ENCODE measurements at regions not wholly inside any gene's neighbourhood (a gene's known extent, or its start where the extent isn't known, plus 50 kb on each side); places are given as distances from the start of the nearest gene placed in this dataset.
A peak's percentile ranks its signal among the peaks of the same experiment; 100 is the strongest.

GRCh38 chr2:219995399-219995798, 368.0 kb downstream of the SLC4A3 start:
- TF ChIP-seq CTCF (IDR thresholded peaks at IDR 0.05) (no peak), POLR2A (IDR thresholded peaks at IDR 0.05) (no peak)
- no peaks in the 10 kb centered on the region for H3K36me3 ChIP-seq
- H3K27me3 ChIP-seq: no peaks in the 10 kb centered on the region
- no peak for DNase-seq
- no peak overlapping the region for H3K27ac ChIP-seq
- no peak overlapping the region for H3K4me3 ChIP-seq
- H3K4me1 ChIP-seq: no peaks in the 10 kb centered on the region
- no peaks in the 10 kb centered on the region for H3K9me3 ChIP-seq
- intact Hi-C loops (cut with DNase I; ENCODE audit: low total_unique reads): no loop called here

- H3K4me1 ChIP-seq: no peaks in the 10 kb centered on the region
- H3K27ac ChIP-seq: no peak overlapping the region
- H3K9me3 ChIP-seq: no peaks in the 10 kb centered on the region
- no peak for DNase-seq
- no peaks in the 10 kb centered on the region for H3K36me3 ChIP-seq
- TF ChIP-seq CTCF (IDR thresholded peaks at IDR 0.05) (no peak), POLR2A (IDR thresholded peaks at IDR 0.05) (no peak)
- intact Hi-C loops (cut with DNase I; ENCODE audit: low total_unique reads): no loop called here
- no peaks in the 10 kb centered on the region for H3K27me3 ChIP-seq
- no peak overlapping the region for H3K4me3 ChIP-seq
Observed at GRCh38 chr2:219995991-219996765, 368.7 kb downstream of the SLC4A3 start.

GRCh38 chr2:219997341-219997851, 370.0 kb downstream of the SLC4A3 start:
- DNase-seq: peak; percentile 37 to 49
- Histone ChIP-seq H3K27ac (no peak overlapping the region), H3K27me3 (no peaks in the 10 kb centered on the region), H3K4me1 (no peaks in the 10 kb centered on the region), H3K36me3 (no peaks in the 10 kb centered on the region), H3K4me3 (no peak overlapping the region), H3K9me3 (no peaks in the 10 kb centered on the region)
- intact Hi-C loops (cut with DNase I; ENCODE audit: low total_unique reads): no loop called here
- TF ChIP-seq CTCF (IDR thresholded peaks at IDR 0.05) (peak; percentile 17 to 48 (median 28)), POLR2A (IDR thresholded peaks at IDR 0.05) (no peak)

GRCh38 chr2:219998107-219998506, 370.7 kb downstream of the SLC4A3 start:
- DNase-seq: no peak
- intact Hi-C loops (cut with DNase I; ENCODE audit: low total_unique reads): no loop called here
- TF ChIP-seq POLR2A (IDR thresholded peaks at IDR 0.05) (no peak), CTCF (IDR thresholded peaks at IDR 0.05) (no peak)
- H3K4me1 ChIP-seq: no peaks in the 10 kb centered on the region
- no peaks in the 10 kb centered on the region for H3K36me3 ChIP-seq
- no peak overlapping the region for H3K4me3 ChIP-seq
- no peaks in the 10 kb centered on the region for H3K27me3 ChIP-seq
- no peaks in the 10 kb centered on the region for H3K9me3 ChIP-seq
- H3K27ac ChIP-seq: no peak overlapping the region

GRCh38 chr2:219998714-219999227, 371.3 kb downstream of the SLC4A3 start:
- intact Hi-C loops (cut with DNase I; ENCODE audit: low total_unique reads): no loop called here
- H3K9me3 ChIP-seq: no peaks in the 10 kb centered on the region
- H3K4me3 ChIP-seq: no peak overlapping the region
- H3K4me1 ChIP-seq: no peaks in the 10 kb centered on the region
- no peaks in the 10 kb centered on the region for H3K36me3 ChIP-seq
- no peak for DNase-seq
- TF ChIP-seq CTCF (IDR thresholded peaks at IDR 0.05) (no peak), POLR2A (IDR thresholded peaks at IDR 0.05) (no peak)
- H3K27me3 ChIP-seq: no peaks in the 10 kb centered on the region
- H3K27ac ChIP-seq: no peak overlapping the region
